ENCODE measurements at regions not wholly inside any gene's neighbourhood (a gene's known extent, or its start where the extent isn't known, plus 50 kb on each side); places are given as distances from the start of the nearest gene placed in this dataset.

DNA sequence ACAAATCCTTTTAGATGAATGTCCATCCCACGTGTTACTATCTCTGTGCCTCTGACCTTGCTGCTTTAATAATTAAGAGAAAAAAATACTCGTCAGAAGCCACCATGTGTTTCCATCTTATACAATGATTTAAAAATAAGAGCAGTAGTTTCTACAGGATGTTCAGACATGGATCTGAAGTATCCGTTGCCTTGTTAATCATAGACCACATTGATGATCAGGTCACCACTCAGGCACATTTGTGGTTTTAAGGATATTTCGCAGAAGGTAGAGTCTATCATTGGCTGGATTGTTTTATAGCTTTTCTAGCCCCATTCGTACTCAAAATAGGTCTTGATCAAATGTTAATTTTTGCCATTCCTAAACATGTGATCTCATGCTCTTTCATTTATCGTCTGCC, 710.0 kb upstream of the ARGLU1 start:
- TF ChIP-seq, protein P1, sequence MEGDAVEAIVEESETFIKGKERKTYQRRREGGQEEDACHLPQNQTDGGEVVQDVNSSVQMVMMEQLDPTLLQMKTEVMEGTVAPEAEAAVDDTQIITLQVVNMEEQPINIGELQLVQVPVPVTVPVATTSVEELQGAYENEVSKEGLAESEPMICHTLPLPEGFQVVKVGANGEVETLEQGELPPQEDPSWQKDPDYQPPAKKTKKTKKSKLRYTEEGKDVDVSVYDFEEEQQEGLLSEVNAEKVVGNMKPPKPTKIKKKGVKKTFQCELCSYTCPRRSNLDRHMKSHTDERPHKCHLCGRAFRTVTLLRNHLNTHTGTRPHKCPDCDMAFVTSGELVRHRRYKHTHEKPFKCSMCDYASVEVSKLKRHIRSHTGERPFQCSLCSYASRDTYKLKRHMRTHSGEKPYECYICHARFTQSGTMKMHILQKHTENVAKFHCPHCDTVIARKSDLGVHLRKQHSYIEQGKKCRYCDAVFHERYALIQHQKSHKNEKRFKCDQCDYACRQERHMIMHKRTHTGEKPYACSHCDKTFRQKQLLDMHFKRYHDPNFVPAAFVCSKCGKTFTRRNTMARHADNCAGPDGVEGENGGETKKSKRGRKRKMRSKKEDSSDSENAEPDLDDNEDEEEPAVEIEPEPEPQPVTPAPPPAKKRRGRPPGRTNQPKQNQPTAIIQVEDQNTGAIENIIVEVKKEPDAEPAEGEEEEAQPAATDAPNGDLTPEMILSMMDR (conservative IDR thresholded peaks at IDR 0.05), result no peak
- TF ChIP-seq ZFX (IDR thresholded peaks at IDR 0.05), result no peak

Data from C4-2B (cell line).